ENCODE measurements at regions not wholly inside any gene's neighbourhood (a gene's known extent, or its start where the extent isn't known, plus 50 kb on each side); places are given as distances from the start of the nearest gene placed in this dataset.
A peak's percentile ranks its signal among the peaks of the same experiment; 100 is the strongest.
"Not testable (repeated sequence)": the region's sequence is repeated elsewhere in the genome, so short reads cannot be mapped to it uniquely, and the experiment has no call there.

DNA sequence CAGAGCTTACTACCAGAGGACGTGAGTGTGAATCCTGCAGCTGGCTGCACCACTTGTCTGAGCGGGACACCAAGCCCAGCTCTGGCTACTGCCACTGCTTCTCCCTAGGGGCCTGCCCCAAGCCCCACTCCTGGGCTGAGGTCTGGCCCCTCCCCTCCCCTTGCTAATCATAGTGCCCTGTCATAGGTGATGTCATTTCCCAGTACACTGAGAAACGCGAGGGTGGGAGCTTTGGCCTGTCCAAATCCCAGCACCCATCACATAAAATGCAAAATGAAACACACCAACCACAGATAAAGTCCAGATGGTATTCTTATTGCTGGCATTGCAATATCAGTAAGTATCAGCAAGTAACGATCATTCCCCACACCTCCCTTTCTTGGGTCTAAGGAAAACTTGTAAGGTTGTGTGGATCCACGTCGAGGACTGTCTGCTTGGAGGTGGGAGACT, 77.7 kb downstream of the TOMM20 start:
- Histone ChIP-seq H3K27me3 (ENCODE audit: low read length) (no peaks in the 10 kb centered on the region), H3K9ac (ENCODE audit: low read length) (no peak overlapping the region), H4K20me1 (ENCODE audit: insufficient read depth, low read depth, low read length) (no peaks in the 10 kb centered on the region), H3K9me3 (ENCODE audit: low read length) (no peaks in the 10 kb centered on the region), H3K36me3 (ENCODE audit: insufficient read depth, low read length) (no peaks in the 10 kb centered on the region), H3K4me1 (ENCODE audit: low read length) (peaks cover 8% of the 10 kb centered on the region; the same call in 1 of the 2 replicates), H3K9me2 (replicated peaks; ENCODE audit: insufficient read depth, low read length) (no peaks in the 10 kb centered on the region), H2AFZ (ENCODE audit: low read length) (peak overlapping the region; percentile 43; the same call in 1 of the 2 replicates), H3K4me3 (ENCODE audit: low read length) (no peak overlapping the region), H3K4me2 (ENCODE audit: low read depth, low read length, poor library complexity, severe bottlenecking) (peak overlapping the region; percentile 19), H3K27ac (ENCODE audit: low read length) (no peak overlapping the region), H3K79me2 (ENCODE audit: low read length) (no peaks in the 10 kb centered on the region)
- DNase-seq, result no peak

- not testable (repeated sequence) for H3K27me3 ChIP-seq (ENCODE audit: low read length); H4K20me1 ChIP-seq (ENCODE audit: insufficient read depth, low read depth, low read length); H3K4me3 ChIP-seq (ENCODE audit: low read length); H3K79me2 ChIP-seq (ENCODE audit: low read length); H3K4me1 ChIP-seq (ENCODE audit: low read length); DNase-seq; H3K36me3 ChIP-seq (ENCODE audit: insufficient read depth, low read length); H3K9me2 ChIP-seq (replicated peaks; ENCODE audit: insufficient read depth, low read length); H3K27ac ChIP-seq (ENCODE audit: low read length); H3K9ac ChIP-seq (ENCODE audit: low read length); H3K4me2 ChIP-seq (ENCODE audit: low read depth, low read length, poor library complexity, severe bottlenecking); H2AFZ ChIP-seq (ENCODE audit: low read length); H3K9me3 ChIP-seq (ENCODE audit: low read length)
Observed at GRCh38 chr1:235049716-235050378, 78.8 kb downstream of the TOMM20 start.

DNA sequence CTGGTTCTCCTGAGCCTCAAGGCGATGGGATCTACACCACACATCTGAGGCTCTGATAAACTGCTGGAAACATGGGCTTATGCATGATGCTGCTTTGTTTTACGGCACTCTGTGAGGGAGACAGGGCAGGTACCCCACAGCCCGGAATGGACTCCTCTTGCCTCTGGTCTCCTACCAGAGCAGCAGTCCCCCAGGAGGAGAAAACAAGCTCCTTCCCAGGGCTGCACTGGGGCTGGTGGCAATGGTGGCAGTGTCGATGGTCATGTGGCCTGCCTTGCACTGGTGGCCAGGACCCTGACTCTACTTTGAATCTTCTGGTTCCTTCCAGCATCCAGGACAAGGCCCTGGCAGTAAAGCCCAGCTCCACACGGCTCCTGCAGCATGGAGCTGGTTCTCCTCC, 79.4 kb downstream of the TOMM20 start:
- no peaks in the 10 kb centered on the region for H4K20me1 ChIP-seq (ENCODE audit: insufficient read depth, low read depth, low read length)
- no peak overlapping the region for H3K4me3 ChIP-seq (ENCODE audit: low read length)
- H3K36me3 ChIP-seq (ENCODE audit: insufficient read depth, low read length), result no peaks in the 10 kb centered on the region
- no peaks in the 10 kb centered on the region for H3K27me3 ChIP-seq (ENCODE audit: low read length)
- no peak for DNase-seq
- H3K9ac ChIP-seq (ENCODE audit: low read length), result no peak overlapping the region
- H3K4me2 ChIP-seq (ENCODE audit: low read depth, low read length, poor library complexity, severe bottlenecking), result no peak overlapping the region
- H3K27ac ChIP-seq (ENCODE audit: low read length), result no peak overlapping the region
- no peak overlapping the region for H2AFZ ChIP-seq (ENCODE audit: low read length)
- no peaks in the 10 kb centered on the region for H3K9me3 ChIP-seq (ENCODE audit: low read length)
- no peaks in the 10 kb centered on the region for H3K79me2 ChIP-seq (ENCODE audit: low read length)
- H3K4me1 ChIP-seq (ENCODE audit: low read length), result peaks cover 8% of the 10 kb centered on the region; the same call in 1 of the 2 replicates
- H3K9me2 ChIP-seq (replicated peaks; ENCODE audit: insufficient read depth, low read length), result no peaks in the 10 kb centered on the region

GRCh38 chr1:235047331-235047871, 81.2 kb downstream of the TOMM20 start:
- Histone ChIP-seq H3K9me2 (replicated peaks; ENCODE audit: insufficient read depth, low read length) (no peaks in the 10 kb centered on the region), H4K20me1 (ENCODE audit: insufficient read depth, low read depth, low read length) (no peaks in the 10 kb centered on the region), H3K27ac (ENCODE audit: low read length) (no peak overlapping the region), H3K9ac (ENCODE audit: low read length) (no peak overlapping the region), H3K36me3 (ENCODE audit: insufficient read depth, low read length) (no peaks in the 10 kb centered on the region), H3K27me3 (ENCODE audit: low read length) (no peaks in the 10 kb centered on the region), H2AFZ (ENCODE audit: low read length) (no peak overlapping the region; the same call in 1 of the 2 replicates), H3K4me2 (ENCODE audit: low read depth, low read length, poor library complexity, severe bottlenecking) (no peak overlapping the region), H3K4me1 (ENCODE audit: low read length) (peaks cover 5% of the 10 kb centered on the region; the same call in 1 of the 2 replicates), H3K79me2 (ENCODE audit: low read length) (no peaks in the 10 kb centered on the region), H3K4me3 (ENCODE audit: low read length) (no peak overlapping the region), H3K9me3 (ENCODE audit: low read length) (no peaks in the 10 kb centered on the region)
- no peak for DNase-seq

DNA sequence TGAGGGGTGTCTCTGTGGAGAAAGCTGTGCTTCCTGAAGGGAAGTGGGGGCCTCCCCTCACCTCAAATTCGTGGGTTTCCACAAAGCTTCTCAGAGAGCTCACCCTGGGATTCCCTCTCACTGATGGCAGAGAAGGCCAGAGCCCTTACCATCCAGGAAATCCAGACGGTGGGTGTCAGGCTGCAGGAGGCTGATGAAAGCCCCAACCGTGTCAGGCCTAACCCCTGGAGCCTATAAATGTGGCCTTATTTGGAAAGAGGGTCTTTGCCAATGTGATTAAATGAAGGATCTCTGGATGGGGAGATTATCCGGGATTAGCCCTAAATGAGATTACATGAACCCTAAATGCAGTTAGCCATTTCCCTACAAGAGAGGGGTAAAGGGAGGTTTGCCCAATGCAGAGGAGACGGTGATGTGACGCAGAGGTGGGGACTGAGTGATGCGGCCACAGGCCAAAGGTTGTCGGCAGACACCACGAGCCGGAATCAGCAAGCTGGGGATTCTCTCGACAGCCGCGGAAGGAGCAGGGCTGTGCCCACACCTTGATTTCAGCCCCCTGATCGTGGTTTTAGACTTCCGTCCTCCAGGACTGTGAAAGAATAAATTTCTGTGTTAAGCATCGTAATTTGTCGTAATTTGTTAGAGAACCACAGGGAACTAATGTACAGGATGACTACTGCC, 82.6 kb downstream of the TOMM20 start:
- no peak for DNase-seq
- Histone ChIP-seq H3K27ac (ENCODE audit: low read length) (no peak overlapping the region), H3K9me3 (ENCODE audit: low read length) (no peaks in the 10 kb centered on the region), H2AFZ (ENCODE audit: low read length) (no peak overlapping the region), H3K79me2 (ENCODE audit: low read length) (no peaks in the 10 kb centered on the region), H3K36me3 (ENCODE audit: insufficient read depth, low read length) (no peaks in the 10 kb centered on the region), H3K9me2 (replicated peaks; ENCODE audit: insufficient read depth, low read length) (no peaks in the 10 kb centered on the region), H3K9ac (ENCODE audit: low read length) (no peak overlapping the region), H3K4me3 (ENCODE audit: low read length) (no peak overlapping the region), H3K4me1 (ENCODE audit: low read length) (peaks cover 3% of the 10 kb centered on the region; the same call in 1 of the 2 replicates), H3K27me3 (ENCODE audit: low read length) (no peaks in the 10 kb centered on the region), H3K4me2 (ENCODE audit: low read depth, low read length, poor library complexity, severe bottlenecking) (no peak overlapping the region), H4K20me1 (ENCODE audit: insufficient read depth, low read depth, low read length) (no peaks in the 10 kb centered on the region)

DNA sequence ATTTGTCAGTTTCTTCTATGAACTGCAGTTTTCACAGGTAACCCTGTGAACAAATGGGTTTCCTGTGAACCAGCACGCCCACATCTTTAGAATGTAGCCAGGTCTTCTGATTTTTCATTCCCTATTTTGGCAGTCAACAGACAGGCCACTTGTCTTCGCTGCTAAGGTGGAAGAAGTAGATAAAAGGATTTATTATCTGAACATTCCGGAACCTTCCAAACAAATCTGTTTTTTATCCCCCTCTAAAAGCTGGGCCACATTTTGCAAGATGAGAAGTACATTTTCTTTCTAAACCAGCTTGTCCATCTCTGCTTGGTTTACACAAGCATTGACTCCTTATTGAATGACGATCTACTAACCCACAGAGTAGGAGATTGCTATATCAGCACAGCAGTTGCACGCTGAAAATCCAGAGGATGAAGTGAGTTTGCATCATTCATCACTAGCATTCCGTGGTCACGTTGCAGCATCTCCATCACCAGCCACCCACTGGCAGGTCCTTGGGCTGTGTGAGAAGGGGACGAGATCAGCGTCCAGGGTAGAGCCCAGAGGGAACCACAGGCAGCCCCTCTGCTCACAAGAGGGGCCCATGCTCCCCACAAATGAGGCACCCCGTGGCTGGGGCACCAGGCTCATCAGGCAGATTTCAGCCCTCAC, 83.5 kb downstream of the TOMM20 start:
- no peaks in the 10 kb centered on the region for H3K9me2 ChIP-seq (replicated peaks; ENCODE audit: insufficient read depth, low read length)
- H3K9me3 ChIP-seq (ENCODE audit: low read length), result no peaks in the 10 kb centered on the region
- H2AFZ ChIP-seq (ENCODE audit: low read length), result no peak overlapping the region
- no peaks in the 10 kb centered on the region for H3K36me3 ChIP-seq (ENCODE audit: insufficient read depth, low read length)
- no peak overlapping the region for H3K27ac ChIP-seq (ENCODE audit: low read length)
- no peak overlapping the region for H3K4me2 ChIP-seq (ENCODE audit: low read depth, low read length, poor library complexity, severe bottlenecking)
- H3K9ac ChIP-seq (ENCODE audit: low read length), result no peak overlapping the region
- H3K4me3 ChIP-seq (ENCODE audit: low read length), result no peak overlapping the region
- H4K20me1 ChIP-seq (ENCODE audit: insufficient read depth, low read depth, low read length), result no peaks in the 10 kb centered on the region
- no peaks in the 10 kb centered on the region for H3K27me3 ChIP-seq (ENCODE audit: low read length)
- H3K4me1 ChIP-seq (ENCODE audit: low read length), result no peaks in the 10 kb centered on the region
- DNase-seq, result no peak
- no peaks in the 10 kb centered on the region for H3K79me2 ChIP-seq (ENCODE audit: low read length)

DNA sequence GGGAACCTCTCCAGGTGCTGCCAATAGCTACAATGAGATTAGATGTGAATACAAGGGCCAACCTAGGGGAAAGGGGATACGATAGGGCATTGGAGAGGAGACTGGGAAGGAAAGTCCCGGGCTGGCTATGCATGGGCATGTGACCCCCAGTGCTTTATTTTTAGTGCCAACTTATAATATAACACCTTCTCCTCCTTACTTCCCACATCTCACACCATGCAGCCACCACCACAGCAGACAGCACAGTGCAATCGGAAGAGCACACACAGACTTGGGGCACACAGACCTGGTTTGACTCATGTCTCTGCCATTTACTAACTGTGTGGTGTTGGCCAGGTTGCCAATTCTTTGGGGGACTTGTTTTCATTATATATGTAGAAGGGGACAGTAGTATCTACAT, 85.4 kb downstream of the TOMM20 start:
- no peak overlapping the region for H3K4me3 ChIP-seq (ENCODE audit: low read length)
- no peak overlapping the region for H3K4me2 ChIP-seq (ENCODE audit: low read depth, low read length, poor library complexity, severe bottlenecking)
- H4K20me1 ChIP-seq (ENCODE audit: insufficient read depth, low read depth, low read length), result no peaks in the 10 kb centered on the region
- no peak for DNase-seq
- H3K9ac ChIP-seq (ENCODE audit: low read length), result no peak overlapping the region
- no peaks in the 10 kb centered on the region for H3K9me2 ChIP-seq (replicated peaks; ENCODE audit: insufficient read depth, low read length)
- no peak overlapping the region for H2AFZ ChIP-seq (ENCODE audit: low read length)
- no peak overlapping the region for H3K27ac ChIP-seq (ENCODE audit: low read length)
- no peaks in the 10 kb centered on the region for H3K36me3 ChIP-seq (ENCODE audit: insufficient read depth, low read length)
- no peaks in the 10 kb centered on the region for H3K27me3 ChIP-seq (ENCODE audit: low read length)
- H3K79me2 ChIP-seq (ENCODE audit: low read length), result no peaks in the 10 kb centered on the region
- no peaks in the 10 kb centered on the region for H3K9me3 ChIP-seq (ENCODE audit: low read length)
- H3K4me1 ChIP-seq (ENCODE audit: low read length), result no peaks in the 10 kb centered on the region

GRCh38 chr1:235038701-235039100, 89.9 kb downstream of the TOMM20 start:
- H3K4me3 ChIP-seq (ENCODE audit: low read length), result no peak overlapping the region
- no peak overlapping the region for H3K27ac ChIP-seq (ENCODE audit: low read length)
- no peaks in the 10 kb centered on the region for H3K79me2 ChIP-seq (ENCODE audit: low read length)
- no peaks in the 10 kb centered on the region for H3K36me3 ChIP-seq (ENCODE audit: insufficient read depth, low read length)
- no peak overlapping the region for H3K9ac ChIP-seq (ENCODE audit: low read length)
- peaks cover 7% of the 10 kb centered on the region for H3K4me1 ChIP-seq (ENCODE audit: low read length)
- no peak for DNase-seq
- H4K20me1 ChIP-seq (ENCODE audit: insufficient read depth, low read depth, low read length), result no peaks in the 10 kb centered on the region
- H3K4me2 ChIP-seq (ENCODE audit: low read depth, low read length, poor library complexity, severe bottlenecking), result no peak overlapping the region
- H3K9me3 ChIP-seq (ENCODE audit: low read length), result no peaks in the 10 kb centered on the region
- no peaks in the 10 kb centered on the region for H3K9me2 ChIP-seq (replicated peaks; ENCODE audit: insufficient read depth, low read length)
- H3K27me3 ChIP-seq (ENCODE audit: low read length), result no peaks in the 10 kb centered on the region
- H2AFZ ChIP-seq (ENCODE audit: low read length), result no peak overlapping the region

Measured in Karpas-422 (cell line).